DOHH2 (cell line): ENCODE measurements at regions not wholly inside any gene's neighbourhood (a gene's known extent, or its start where the extent isn't known, plus 50 kb on each side); places are given as distances from the start of the nearest gene placed in this dataset.

ENCODE experiments used
- H3F3A ChIP-seq: fragments of 200-600 bp; sonication (generic), shearing (Covaris generic); 2 replicates; pipeline ENCODE4 v1.6.0; 2016; ENCODE audit warnings: antibody characterized with exemption, mild to moderate bottlenecking; ENCODE audit not compliant: control insufficient read depth, insufficient read depth
- H3K27ac ChIP-seq: fragments of 200-600 bp; sonication (generic); 2 replicates; pipeline ENCODE4 v1.5.1; 2014; ENCODE audit warnings: low read depth, mild to moderate bottlenecking, low read length, moderate library complexity
- H3K27me3 ChIP-seq: fragments of 200-600 bp; sonication (generic); 2 replicates; pipeline ENCODE4 v1.6.1; 2014; ENCODE audit warnings: mild to moderate bottlenecking, low read length, mixed read lengths; ENCODE audit not compliant: control insufficient read depth
- H3K36me3 ChIP-seq: fragments of 200-600 bp; sonication (generic); 2 replicates; pipeline ENCODE4 v1.6.1; 2014; ENCODE audit warnings: mild to moderate bottlenecking, low read length, moderate library complexity, mixed read lengths; ENCODE audit not compliant: control insufficient read depth
- H3K4me1 ChIP-seq: fragments of 200-600 bp; sonication (generic); 2 replicates; pipeline ENCODE4 v1.6.1; 2014; ENCODE audit warnings: mild to moderate bottlenecking, low read length, mixed read lengths; ENCODE audit not compliant: control insufficient read depth
- H3K4me2 ChIP-seq: fragments of 200-600 bp; sonication (generic); 2 replicates; pipeline ENCODE4 v1.6.0; 2014; ENCODE audit warnings: mild to moderate bottlenecking, low read length, moderate library complexity
- H3K4me3 ChIP-seq: fragments of 200-600 bp; sonication (generic); 2 replicates; pipeline ENCODE4 v1.5.1; 2014; ENCODE audit warnings: mild to moderate bottlenecking, low read length, mixed read lengths
- H3K79me2 ChIP-seq: fragments of 200-600 bp; sonication (generic); 2 replicates; pipeline ENCODE4 v1.6.1; 2014; ENCODE audit warnings: mild to moderate bottlenecking, low read length, mixed read lengths; ENCODE audit not compliant: control insufficient read depth
- H3K9me2 ChIP-seq: fragments of 200-600 bp; sonication (generic); replicated peaks from 2 replicates; pipeline ENCODE4 v1.6.1; 2014; ENCODE audit warnings: mild to moderate bottlenecking, low read length, mixed read lengths; ENCODE audit not compliant: control insufficient read depth
- H3K9me3 ChIP-seq: fragments of 200-600 bp; sonication (generic); 2 replicates; pipeline ENCODE4 v1.6.1; 2014; ENCODE audit warnings: antibody characterized with exemption, low read length, mixed read lengths; ENCODE audit not compliant: control insufficient read depth, insufficient read depth
- H4K20me1 ChIP-seq: fragments of 200-600 bp; sonication (generic); 2 replicates; pipeline ENCODE4 v1.6.0; 2014; ENCODE audit warnings: low read depth, mild to moderate bottlenecking, antibody characterized with exemption, low read length, moderate library complexity; ENCODE audit not compliant: control insufficient read depth, insufficient read depth
- CTCF ChIP-seq: fragments of 200-600 bp; sonication (generic); IDR thresholded peaks from one replicate; pipeline ENCODE4 v1.5.1; 2014; ENCODE audit warnings: antibody characterized with exemption, mild to moderate bottlenecking, low read depth, low read length; ENCODE audit not compliant: poor library complexity, severe bottlenecking
- EZH2phosphoT487 ChIP-seq: fragments of 200-600 bp; sonication (generic); IDR thresholded peaks from 2 replicates; pipeline ENCODE4 v1.6.1; 2017; ENCODE audit warnings: borderline replicate concordance, mild to moderate bottlenecking, antibody characterized with exemption, low read length, moderate library complexity, mixed read lengths

- no peaks in the 10 kb centered on the region for H3K36me3 ChIP-seq
- no peaks in the 10 kb centered on the region for H3K27me3 ChIP-seq
- H3K4me3 ChIP-seq, result no peak overlapping the region
- TF ChIP-seq CTCF, result no peak
- no peak overlapping the region for H3K4me2 ChIP-seq
- no peaks in the 10 kb centered on the region for H4K20me1 ChIP-seq
- no peak overlapping the region for H3K27ac ChIP-seq
- H3K79me2 ChIP-seq, result no peaks in the 10 kb centered on the region
- H3K4me1 ChIP-seq, result no peaks in the 10 kb centered on the region
- H3F3A ChIP-seq, result no peaks in the 10 kb centered on the region
- no peaks in the 10 kb centered on the region for H3K9me3 ChIP-seq
- no peaks in the 10 kb centered on the region for H3K9me2 ChIP-seq
Measured at GRCh38 chr13:107994137-107994536, 221.2 kb downstream of the LIG4 start.

GRCh38 chr13:107993239-107993949 lies 221.9 kb downstream of the LIG4 start:
- Histone ChIP-seq H3K9me2 (no peaks in the 10 kb centered on the region), H3K27ac (no peak overlapping the region), H4K20me1 (no peaks in the 10 kb centered on the region), H3K4me1 (no peaks in the 10 kb centered on the region), H3F3A (no peaks in the 10 kb centered on the region), H3K79me2 (no peaks in the 10 kb centered on the region), H3K4me2 (no peak overlapping the region), H3K27me3 (no peaks in the 10 kb centered on the region), H3K4me3 (no peak overlapping the region), H3K9me3 (no peaks in the 10 kb centered on the region), H3K36me3 (no peaks in the 10 kb centered on the region)
- TF ChIP-seq CTCF, result no peak
- no peak for TF ChIP-seq EZH2phosphoT487

GRCh38 chr13:107992542-107992941 lies 222.8 kb downstream of the LIG4 start:
- H3K79me2 ChIP-seq, result no peaks in the 10 kb centered on the region
- TF ChIP-seq EZH2phosphoT487, result no peak
- no peak for TF ChIP-seq CTCF
- H3K36me3 ChIP-seq, result no peaks in the 10 kb centered on the region
- no peaks in the 10 kb centered on the region for H3K27me3 ChIP-seq
- no peaks in the 10 kb centered on the region for H3F3A ChIP-seq
- no peak overlapping the region for H3K27ac ChIP-seq
- no peaks in the 10 kb centered on the region for H4K20me1 ChIP-seq
- no peak overlapping the region for H3K4me2 ChIP-seq
- no peaks in the 10 kb centered on the region for H3K4me1 ChIP-seq
- no peaks in the 10 kb centered on the region for H3K9me2 ChIP-seq
- H3K9me3 ChIP-seq, result no peaks in the 10 kb centered on the region
- no peak overlapping the region for H3K4me3 ChIP-seq
